RPMI7951 (cell line): ENCODE measurements at regions not wholly inside any gene's neighbourhood (a gene's known extent, or its start where the extent isn't known, plus 50 kb on each side); places are given as distances from the start of the nearest gene placed in this dataset.
A peak's percentile ranks its signal among the peaks of the same experiment; 100 is the strongest.
"Not testable (repeated sequence)": the region's sequence is repeated elsewhere in the genome, so short reads cannot be mapped to it uniquely, and the experiment has no call there.

Experiments used
- DNase-seq: peaks from one replicate; pipeline ENCODE4 v3.0.0-alpha.2; 2012; ENCODE audit warnings: low read depth

GRCh38 chr1:67482733-67483482, 52.7 kb upstream of the SERBP1 start:
- no peak for DNase-seq

GRCh38 chr1:67484492-67484891, 54.3 kb upstream of the SERBP1 start:
- DNase-seq = no peak

GRCh38 chr1:67485046-67485811, 55.0 kb upstream of the SERBP1 start:
- no peak for DNase-seq

- DNase-seq = peak; percentile 27
Observed at GRCh38 chr1:67489643-67490042, 59.4 kb upstream of the SERBP1 start.

GRCh38 chr1:67491280-67491679, 61.1 kb upstream of the SERBP1 start:
- DNase-seq = no peak

GRCh38 chr1:67493148-67493547, 62.9 kb upstream of the SERBP1 start:
- no peak for DNase-seq

- DNase-seq = no peak
Observed at GRCh38 chr1:67495327-67495726, 65.1 kb upstream of the SERBP1 start.

- DNase-seq = no peak
Observed at GRCh38 chr1:67496329-67496728, 66.1 kb upstream of the SERBP1 start.

- DNase-seq = peak; percentile 77
Observed at GRCh38 chr1:67500413-67500959, 70.3 kb upstream of the SERBP1 start.

- no peak for DNase-seq
Observed at GRCh38 chr1:67503974-67504373, 73.8 kb upstream of the SERBP1 start.

GRCh38 chr1:67513392-67514294, 83.4 kb upstream of the SERBP1 start:
- DNase-seq = not testable (repeated sequence)

GRCh38 chr1:67514300-67514699, 84.1 kb upstream of the SERBP1 start:
- DNase-seq = no peak

- DNase-seq = no peak
Observed at GRCh38 chr1:67514786-67515185, 84.6 kb upstream of the SERBP1 start.

- no peak for DNase-seq
Observed at GRCh38 chr1:67515324-67516080, 85.3 kb upstream of the SERBP1 start.

- DNase-seq = no peak
Observed at GRCh38 chr1:67517046-67517445, 86.8 kb upstream of the SERBP1 start.

- no peak for DNase-seq
Observed at GRCh38 chr1:67522001-67522441, 91.8 kb upstream of the SERBP1 start.

- DNase-seq = no peak
Observed at GRCh38 chr1:67522793-67523192, 92.6 kb upstream of the SERBP1 start.

- peak; percentile 16 for DNase-seq
Observed at GRCh38 chr1:67524143-67525052, 94.2 kb upstream of the SERBP1 start.

- no peak for DNase-seq
Observed at GRCh38 chr1:67525053-67525760, 95.0 kb upstream of the SERBP1 start.
